Left ventricle myocardium inferior (tissue), 1 donor: ENCODE measurements at regions not wholly inside any gene's neighbourhood (a gene's known extent, or its start where the extent isn't known, plus 50 kb on each side); places are given as distances from the start of the nearest gene placed in this dataset.

Experiments
- DNase-seq: peaks from one replicate; pipeline ENCODE4 v3.0.0-alpha.2; 2020
- H3K27ac ChIP-seq: fragments of 200-600 bp; replicated peaks from 2 replicates; pipeline ENCODE4 v1.8.0; 2021
- H3K27me3 ChIP-seq: fragments of 200-600 bp; 2 replicates; pipeline ENCODE4 v1.8.0; 2021; ENCODE audit warnings: low read depth
- H3K36me3 ChIP-seq: fragments of 200-600 bp; 2 replicates; pipeline ENCODE4 v1.8.0; 2021
- H3K4me1 ChIP-seq: fragments of 200-600 bp; 2 replicates; pipeline ENCODE4 v1.8.0; 2021
- H3K4me3 ChIP-seq: fragments of 200-600 bp; 2 replicates; pipeline ENCODE4 v1.8.0; 2021; ENCODE audit warnings: mild to moderate bottlenecking, moderate library complexity
- H3K9me3 ChIP-seq: fragments of 200-600 bp; replicated peaks from 2 replicates; pipeline ENCODE4 v1.8.0; 2021
- CTCF ChIP-seq: fragments of 200-600 bp; IDR thresholded peaks from 2 replicates; pipeline ENCODE4 v1.8.0; 2021; ENCODE audit warnings: antibody characterized with exemption, mild to moderate bottlenecking, borderline replicate concordance
- intact Hi-C: fragments of 100-400 bp; cut with micrococcal nuclease; formaldehyde crosslinking; loops from one replicate; pipeline ENCODE4 v1.11.0; 2022
- donor health status: DM: no; HTN: yes; CAD: no; lungs with severe emphysema.

- DNase-seq: no peak
- H3K4me3 ChIP-seq: no peak overlapping the region
- intact Hi-C loops: no loop called here
- no peaks in the 10 kb centered on the region for H3K4me1 ChIP-seq
- H3K36me3 ChIP-seq: no peaks in the 10 kb centered on the region
- no peaks in the 10 kb centered on the region for H3K27me3 ChIP-seq
- H3K27ac ChIP-seq: no peak overlapping the region
- TF ChIP-seq CTCF: no peak
- no peaks in the 10 kb centered on the region for H3K9me3 ChIP-seq
Measured at GRCh38 chr4:20528508-20528907, 171.8 kb upstream of the PACRGL start.

GRCh38 chr4:20529691-20530090 lies 170.6 kb upstream of the PACRGL start:
- DNase-seq: no peak
- Histone ChIP-seq H3K36me3 (no peaks in the 10 kb centered on the region), H3K27me3 (no peaks in the 10 kb centered on the region), H3K4me1 (no peaks in the 10 kb centered on the region), H3K9me3 (no peaks in the 10 kb centered on the region), H3K27ac (no peak overlapping the region), H3K4me3 (no peak overlapping the region)
- no peak for TF ChIP-seq CTCF
- intact Hi-C loops: no loop called here

- H3K27ac ChIP-seq: no peak overlapping the region
- no peak for DNase-seq
- intact Hi-C loops: no loop called here
- H3K4me1 ChIP-seq: no peaks in the 10 kb centered on the region
- no peak overlapping the region for H3K4me3 ChIP-seq
- H3K36me3 ChIP-seq: no peaks in the 10 kb centered on the region
- H3K27me3 ChIP-seq: no peaks in the 10 kb centered on the region
- H3K9me3 ChIP-seq: no peaks in the 10 kb centered on the region
- TF ChIP-seq CTCF: no peak
Measured at GRCh38 chr4:20532116-20532790, 168.0 kb upstream of the PACRGL start.

DNA sequence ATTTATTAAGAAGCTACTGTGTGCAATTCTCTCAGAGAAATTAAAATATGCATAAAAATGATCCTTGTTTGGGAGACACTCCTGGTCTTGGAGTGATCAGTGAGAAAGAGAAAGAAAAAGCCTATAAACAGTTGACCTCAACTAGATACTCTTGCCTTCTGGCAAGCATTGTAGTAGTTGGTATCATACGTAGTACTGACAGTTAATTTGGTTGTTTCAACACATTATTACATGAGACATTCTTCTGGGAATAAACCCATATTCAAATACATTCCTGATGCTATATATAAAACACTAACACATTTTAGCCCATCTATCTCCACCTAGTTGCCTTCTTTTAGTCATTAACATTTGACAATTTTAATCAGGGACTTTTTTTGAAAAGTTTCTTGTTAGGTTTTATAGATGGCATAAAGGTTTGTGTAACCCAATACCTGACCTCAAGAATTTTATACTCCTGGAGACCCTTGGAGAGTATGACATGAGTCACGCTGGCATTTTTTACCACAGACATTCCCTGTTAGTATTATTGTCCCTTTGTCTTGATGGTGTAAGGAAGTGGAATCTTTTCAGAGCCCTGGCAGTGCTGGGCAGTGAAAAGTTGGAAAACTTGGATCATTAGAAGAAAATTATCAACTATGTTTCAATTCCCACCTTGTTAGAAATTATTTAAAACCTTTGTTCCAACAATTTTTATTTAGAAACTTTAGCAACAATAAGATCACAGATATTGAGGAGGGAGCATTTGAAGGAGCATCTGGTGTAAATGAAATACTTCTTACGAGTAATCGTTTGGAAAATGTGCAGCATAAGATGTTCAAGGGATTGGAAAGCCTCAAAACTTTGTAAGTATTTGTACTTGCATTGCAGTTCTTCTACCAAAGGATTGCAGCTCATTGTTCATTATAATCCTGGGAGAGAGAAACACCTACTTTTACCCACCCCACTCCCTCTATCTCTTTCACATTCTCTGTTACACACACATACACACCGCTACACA lies 167.1 kb upstream of the PACRGL start:
- Histone ChIP-seq H3K36me3 (no peaks in the 10 kb centered on the region), H3K27me3 (no peaks in the 10 kb centered on the region), H3K9me3 (no peaks in the 10 kb centered on the region), H3K4me1 (no peaks in the 10 kb centered on the region), H3K27ac (no peak overlapping the region), H3K4me3 (no peak overlapping the region)
- TF ChIP-seq CTCF: no peak
- DNase-seq: no peak
- intact Hi-C loops: no loop called here

DNA sequence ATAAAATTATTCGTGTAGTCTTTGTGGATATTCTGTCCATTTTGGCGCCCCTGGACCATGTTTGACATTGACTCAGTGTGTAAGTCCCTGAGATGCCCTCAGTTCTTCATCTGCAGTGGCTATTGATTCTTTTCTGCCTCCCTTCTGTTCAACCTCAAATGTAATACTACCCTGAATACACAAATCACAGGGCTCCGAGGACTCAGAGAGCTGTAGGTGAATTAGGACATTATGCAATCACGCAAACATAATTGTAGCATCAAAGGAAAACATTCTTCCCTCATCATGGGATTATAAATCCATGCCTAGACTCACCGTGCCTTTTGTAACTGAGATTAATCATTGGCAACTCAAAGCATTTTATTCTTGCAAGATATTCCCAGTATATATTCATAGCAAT lies 161.4 kb upstream of the PACRGL start:
- Histone ChIP-seq H3K4me1 (no peaks in the 10 kb centered on the region), H3K27me3 (no peaks in the 10 kb centered on the region), H3K9me3 (no peaks in the 10 kb centered on the region), H3K4me3 (no peak overlapping the region), H3K27ac (no peak overlapping the region), H3K36me3 (no peaks in the 10 kb centered on the region)
- intact Hi-C loops: no loop called here
- no peak for TF ChIP-seq CTCF
- no peak for DNase-seq
